H9 (cell line): ENCODE measurements at regions not wholly inside any gene's neighbourhood (a gene's known extent, or its start where the extent isn't known, plus 50 kb on each side); places are given as distances from the start of the nearest gene placed in this dataset.

Experiments used
- DNase-seq: peaks from one replicate; pipeline ENCODE4 v3.0.0-alpha.2; 2017
- H2AFZ ChIP-seq: one replicate; pipeline ENCODE4 v1.6.1; 2013; ENCODE audit warnings: mild to moderate bottlenecking, low read length, control low read depth, moderate library complexity
- H2AK5ac ChIP-seq: 2 replicates; pipeline ENCODE4 v1.6.1; 2013; ENCODE audit warnings: low read length, control low read depth, mixed read lengths; ENCODE audit not compliant: insufficient read length
- H2BK120ac ChIP-seq: one replicate; pipeline ENCODE4 v1.6.1; 2013; ENCODE audit warnings: low read depth, mild to moderate bottlenecking, low read length, control low read depth, inconsistent platforms; ENCODE audit not compliant: poor library complexity, severe bottlenecking
- H2BK12ac ChIP-seq: 2 replicates; pipeline ENCODE4 v1.6.1; 2013; ENCODE audit warnings: low read length, control low read depth, mixed read lengths, low read depth; ENCODE audit not compliant: insufficient read length
- H2BK15ac ChIP-seq: 2 replicates; pipeline ENCODE4 v1.6.1; 2013; ENCODE audit warnings: low read depth, low read length, control low read depth
- H2BK20ac ChIP-seq: one replicate; pipeline ENCODE4 v1.6.1; 2013; ENCODE audit warnings: low read depth, mild to moderate bottlenecking, low read length, control low read depth, inconsistent platforms; ENCODE audit not compliant: poor library complexity, severe bottlenecking
- H2BK5ac ChIP-seq: 2 replicates; pipeline ENCODE4 v1.6.1; 2013; ENCODE audit warnings: low read length, control low read depth, mixed read lengths; ENCODE audit not compliant: insufficient read length
- H3K14ac ChIP-seq: 2 replicates; pipeline ENCODE4 v1.6.1; 2013; ENCODE audit warnings: low read length, control low read depth; ENCODE audit not compliant: insufficient read depth
- H3K18ac ChIP-seq: 2 replicates; pipeline ENCODE4 v1.6.1; 2013; ENCODE audit warnings: low read depth, mild to moderate bottlenecking, mixed read lengths, low read length, control low read depth; ENCODE audit not compliant: insufficient read length
- H3K23ac ChIP-seq: 2 replicates; pipeline ENCODE4 v1.6.1; 2013; ENCODE audit warnings: low read length, control low read depth, mixed read lengths, low read depth; ENCODE audit not compliant: insufficient read length
- H3K23me2 ChIP-seq: 2 replicates; pipeline ENCODE4 v1.6.1; 2013; ENCODE audit warnings: low read depth, mild to moderate bottlenecking, mixed read lengths, low read length, control low read depth; ENCODE audit not compliant: insufficient read length, poor library complexity, severe bottlenecking
- H3K27ac ChIP-seq: 2 replicates; pipeline ENCODE4 v1.5.1; 2013; ENCODE audit warnings: low read length, control low read depth, mixed read lengths, low read depth; ENCODE audit not compliant: insufficient read length
- H3K27me3 ChIP-seq: 2 replicates; pipeline ENCODE4 v1.6.1; 2013; ENCODE audit warnings: low read length, control low read depth, inconsistent platforms; ENCODE audit not compliant: insufficient read depth
- H3K4ac ChIP-seq: 2 replicates; pipeline ENCODE4 v1.6.1; 2013; ENCODE audit warnings: low read depth, mild to moderate bottlenecking, control low read depth, inconsistent platforms, low read length, moderate library complexity
- H3K4me1 ChIP-seq: 2 replicates; pipeline ENCODE4 v1.6.1; 2013; ENCODE audit warnings: low read length, control low read depth, inconsistent platforms; ENCODE audit not compliant: insufficient read depth
- H3K4me2 ChIP-seq: 2 replicates; pipeline ENCODE4 v1.6.1; 2013; ENCODE audit warnings: low read length, control low read depth, mixed read lengths; ENCODE audit not compliant: insufficient read length, insufficient read depth
- H3K56ac ChIP-seq: 2 replicates; pipeline ENCODE4 v1.6.1; 2013; ENCODE audit warnings: low read depth, mild to moderate bottlenecking, mixed read lengths, low read length, control low read depth; ENCODE audit not compliant: insufficient read length
- H3K79me1 ChIP-seq: 2 replicates; pipeline ENCODE4 v1.6.1; 2013; ENCODE audit warnings: low read depth, mild to moderate bottlenecking, moderate library complexity, low read length, control low read depth, inconsistent platforms; ENCODE audit not compliant: insufficient read depth, poor library complexity, severe bottlenecking
- H3K79me2 ChIP-seq: 2 replicates; pipeline ENCODE4 v1.6.1; 2013; ENCODE audit warnings: low read length, control low read depth, inconsistent platforms; ENCODE audit not compliant: insufficient read depth
- H3K9ac ChIP-seq: 2 replicates; pipeline ENCODE4 v1.6.1; 2013; ENCODE audit warnings: low read length, control low read depth, mixed read lengths; ENCODE audit not compliant: insufficient read length; ENCODE audit errors: extremely low read depth
- H3K9me3 ChIP-seq: one replicate; pipeline ENCODE4 v1.6.1; 2013; ENCODE audit warnings: low read depth, low read length, inconsistent platforms; ENCODE audit not compliant: control insufficient read depth
- H3T11ph ChIP-seq: one replicate; pipeline ENCODE4 v1.6.1; 2013; ENCODE audit warnings: mild to moderate bottlenecking, low read length, control low read depth, inconsistent platforms
- H4K20me1 ChIP-seq: one replicate; pipeline ENCODE4 v1.6.1; 2013; ENCODE audit not compliant: control insufficient read depth, insufficient read length, insufficient read depth
- H4K5ac ChIP-seq: 2 replicates; pipeline ENCODE4 v1.6.1; 2013; ENCODE audit warnings: low read depth, mild to moderate bottlenecking, mixed read lengths, low read length, control low read depth; ENCODE audit not compliant: insufficient read length
- H4K8ac ChIP-seq: replicated peaks from 2 replicates; pipeline ENCODE4 v1.6.1; 2013; ENCODE audit warnings: low read length, control low read depth, mixed read lengths, low read depth; ENCODE audit not compliant: insufficient read length
- H4K91ac ChIP-seq: 2 replicates; pipeline ENCODE4 v1.6.1; 2013; ENCODE audit warnings: low read depth, mild to moderate bottlenecking, moderate library complexity, mixed read lengths, low read length, control low read depth; ENCODE audit not compliant: insufficient read length
- H3K27ac Mint-ChIP-seq, 3 experiments: 2 replicates in 2 of 3; 3 replicates in 1 of 3; pipeline ENCODE4 v1.8.0; 2020 to 2021; ENCODE audit warnings: mixed read lengths in 3 of 3, mild to moderate bottlenecking in 1 of 3, moderate library complexity in 1 of 3
- H3K27me3 Mint-ChIP-seq: 2 replicates; pipeline ENCODE4 v1.8.0; 2021; ENCODE audit warnings: low read depth, mild to moderate bottlenecking, moderate library complexity, mixed read lengths
- H3K36me3 Mint-ChIP-seq, 3 experiments: 2 replicates in 2 of 3; 3 replicates in 1 of 3; pipeline ENCODE4 v1.8.0; 2020 to 2021; ENCODE audit warnings: low read depth in 3 of 3, mixed read lengths in 3 of 3; ENCODE audit not compliant: insufficient read depth in 1 of 3
- H3K4me1 Mint-ChIP-seq, 2 experiments: 2 replicates each; pipeline ENCODE4 v1.8.0; 2020; ENCODE audit warnings: mixed read lengths in 2 of 2
- H3K4me3 Mint-ChIP-seq, 2 experiments: 2 replicates in 1 of 2; 3 replicates in 1 of 2; pipeline ENCODE4 v1.8.0; 2020 to 2021; ENCODE audit warnings: mild to moderate bottlenecking in 2 of 2, mixed read lengths in 2 of 2, moderate library complexity in 1 of 2
- H3K9me3 Mint-ChIP-seq, 2 experiments: 2 replicates in 1 of 2; 3 replicates in 1 of 2; pipeline ENCODE4 v1.8.0; 2020; ENCODE audit warnings: mild to moderate bottlenecking in 2 of 2, mixed read lengths in 2 of 2, moderate library complexity in 1 of 2
- CTCF ChIP-seq: fragments of 200-600 bp; sonication (generic); conservative IDR thresholded peaks from 3 replicates; pipeline ENCODE4 v1.8.0; 2021; ENCODE audit warnings: antibody characterized with exemption, mild to moderate bottlenecking
- WGBS: extraction: QIAGEN DNeasy Blood & Tissue Kit; methylation state at CpG from one replicate; pipeline ENCODE4 v1.1.7; 2013; ENCODE audit warnings: missing lambda C conversion rate, low lambda C conversion rate, mixed read lengths; ENCODE audit not compliant: insufficient read length; ENCODE audit errors: extremely low coverage; 5-methylcytosine and 5-hydroxymethylcytosine counted together

- no CpG with 5 or more reads among the region's 1 CpG for whole genome bisulfite sequencing
- no peak overlapping the region for H3K14ac ChIP-seq
- no peak overlapping the region for H2BK12ac ChIP-seq
- no peak overlapping the region for H3K4me3 Mint-ChIP-seq
- no peak overlapping the region for H3K27ac Mint-ChIP-seq
- H3K9ac ChIP-seq, result no peak overlapping the region
- no peak overlapping the region for H3K23ac ChIP-seq
- no peak overlapping the region for H2AFZ ChIP-seq
- H3K4ac ChIP-seq, result no peak overlapping the region
- no peak overlapping the region for H2BK15ac ChIP-seq
- no peak overlapping the region for H3K56ac ChIP-seq
- H2BK20ac ChIP-seq, result no peak overlapping the region
- H3K4me1 Mint-ChIP-seq, result 0 out of 4 replicates have a peak, but pooled peaks cover 0 to 2% of the 10 kb centered on the region in 2 experiments
- H3K9me3 ChIP-seq, result no peaks in the 10 kb centered on the region
- no peak for DNase-seq
- no peak overlapping the region for H2AK5ac ChIP-seq
- no peaks in the 10 kb centered on the region for H3K79me1 ChIP-seq
- no peaks in the 10 kb centered on the region for H3K79me2 ChIP-seq
- H3K27ac ChIP-seq, result no peak overlapping the region
- H3K4me2 ChIP-seq, result no peak overlapping the region
- no peak overlapping the region for H4K91ac ChIP-seq
- no peaks in the 10 kb centered on the region for H3K27me3 ChIP-seq
- H3T11ph ChIP-seq, result no peak overlapping the region
- no peaks in the 10 kb centered on the region for H3K36me3 Mint-ChIP-seq
- H4K20me1 ChIP-seq, result no peaks in the 10 kb centered on the region
- H3K4me1 ChIP-seq, result no peaks in the 10 kb centered on the region
- H3K23me2 ChIP-seq, result no peaks in the 10 kb centered on the region
- no peak overlapping the region for H2BK120ac ChIP-seq
- no peak overlapping the region for H4K5ac ChIP-seq
- no peaks in the 10 kb centered on the region for H3K9me3 Mint-ChIP-seq
- H2BK5ac ChIP-seq, result no peak overlapping the region
- H3K27me3 Mint-ChIP-seq, result peaks cover 2% of the 10 kb centered on the region; the same call in 1 of the 2 replicates
- H4K8ac ChIP-seq, result no peak overlapping the region
- H3K18ac ChIP-seq, result no peak overlapping the region
- TF ChIP-seq CTCF, result no peak
Observed at GRCh38 chr1:67923074-67923473, 89.8 kb upstream of the GNG12 start.
